ENCODE measurements at regions not wholly inside any gene's neighbourhood (a gene's known extent, or its start where the extent isn't known, plus 50 kb on each side); places are given as distances from the start of the nearest gene placed in this dataset.

GRCh38 chr5:136482206-136482605, 116.9 kb upstream of the TRPC7 start:
- DNase-seq (no peak), ATAC-seq (ENCODE audit: low read depth) (no peak)
- no peak overlapping the region for H3K4me3 Mint-ChIP-seq
- H3K9ac ChIP-seq (ENCODE audit: low read length), result no peak overlapping the region
- CTCF ChIA-PET, result no interaction called here
- H2AFZ ChIP-seq (ENCODE audit: insufficient read depth, low read depth, low read length, poor library complexity, severe bottlenecking), result no peak overlapping the region
- H3K4me3 ChIP-seq (ENCODE audit: control extremely low read depth in 1 of 5, extremely low read depth in 1 of 5, insufficient read depth in 1 of 5, low read depth in 2 of 5, low read length in 4 of 5), result no peak overlapping the region
- H3K36me3 ChIP-seq (replicated peaks in 1 of 2; ENCODE audit: control extremely low read depth in 1 of 2, control insufficient read depth in 1 of 2, extremely low read depth in 1 of 2, insufficient read depth in 2 of 2, low read length in 1 of 2), result no peaks in the 10 kb centered on the region
- 86% methylated on average over 1 of the region's 2 CpGs for WGBS (ENCODE audit: insufficient coverage)
- H3K27me3 Mint-ChIP-seq, result no peaks in the 10 kb centered on the region
- POLR2A ChIA-PET, result no interaction called here
- H3K27me3 ChIP-seq (replicated peaks in 1 of 4; ENCODE audit: control extremely low read depth in 1 of 4, control insufficient read depth in 3 of 4, insufficient read depth in 4 of 4, low read length in 3 of 4), result no peaks in the 10 kb centered on the region
- H3K9me3 Mint-ChIP-seq (ENCODE audit: insufficient read depth), result peaks cover 3% of the 10 kb centered on the region
- H3K4me2 ChIP-seq (replicated peaks; ENCODE audit: low read depth, low read length, poor library complexity, severe bottlenecking), result no peak overlapping the region
- H3K4me1 Mint-ChIP-seq, result no peaks in the 10 kb centered on the region
- TF ChIP-seq CTCF (IDR thresholded peaks at IDR 0.05) (no peak), EZH2 (IDR thresholded peaks at IDR 0.05; ENCODE audit: borderline replicate concordance, insufficient read depth, low read depth, low read length, poor library complexity, severe bottlenecking) (no peak)
- no peaks in the 10 kb centered on the region for H3K79me2 ChIP-seq (ENCODE audit: control insufficient read depth, insufficient read depth, low read length)
- no peaks in the 10 kb centered on the region for H3K9me3 ChIP-seq (ENCODE audit: control extremely low read depth in 1 of 3, control insufficient read depth in 2 of 3, insufficient read depth in 1 of 3, low read length in 2 of 3)
- H4K20me1 ChIP-seq (ENCODE audit: control insufficient read depth, insufficient read depth, low read length, poor library complexity, severe bottlenecking), result no peaks in the 10 kb centered on the region
- intact Hi-C loops (cut with micrococcal nuclease), result no loop called here
- no peak overlapping the region for H3K27ac Mint-ChIP-seq
- no peak overlapping the region for H3K27ac ChIP-seq (ENCODE audit: low read length in 2 of 2)
- no peaks in the 10 kb centered on the region for H3K4me1 ChIP-seq (ENCODE audit: control insufficient read depth in 2 of 2, insufficient read depth in 2 of 2, low read length in 2 of 2)

- ChIA-PET POLR2A (no interaction called here), CTCF (no interaction called here)
- ATAC-seq (ENCODE audit: low read depth) (no peak), DNase-seq (no peak)
- no peaks in the 10 kb centered on the region for H3K27me3 Mint-ChIP-seq
- Histone ChIP-seq H3K9me3 (ENCODE audit: control extremely low read depth in 1 of 3, control insufficient read depth in 2 of 3, insufficient read depth in 1 of 3, low read length in 2 of 3) (no peaks in the 10 kb centered on the region), H2AFZ (ENCODE audit: insufficient read depth, low read depth, low read length, poor library complexity, severe bottlenecking) (no peak overlapping the region), H3K79me2 (ENCODE audit: control insufficient read depth, insufficient read depth, low read length) (no peaks in the 10 kb centered on the region), H4K20me1 (ENCODE audit: control insufficient read depth, insufficient read depth, low read length, poor library complexity, severe bottlenecking) (no peaks in the 10 kb centered on the region), H3K4me3 (ENCODE audit: control extremely low read depth in 1 of 5, extremely low read depth in 1 of 5, insufficient read depth in 1 of 5, low read depth in 2 of 5, low read length in 4 of 5) (no peak overlapping the region), H3K36me3 (replicated peaks in 1 of 2; ENCODE audit: control extremely low read depth in 1 of 2, control insufficient read depth in 1 of 2, extremely low read depth in 1 of 2, insufficient read depth in 2 of 2, low read length in 1 of 2) (no peaks in the 10 kb centered on the region), H3K27me3 (replicated peaks in 1 of 4; ENCODE audit: control extremely low read depth in 1 of 4, control insufficient read depth in 3 of 4, insufficient read depth in 4 of 4, low read length in 3 of 4) (no peaks in the 10 kb centered on the region), H3K9ac (ENCODE audit: low read length) (no peak overlapping the region), H3K27ac (ENCODE audit: low read length in 2 of 2) (no peak overlapping the region), H3K4me1 (ENCODE audit: control insufficient read depth in 2 of 2, insufficient read depth in 2 of 2, low read length in 2 of 2) (no peaks in the 10 kb centered on the region), H3K4me2 (replicated peaks; ENCODE audit: low read depth, low read length, poor library complexity, severe bottlenecking) (no peak overlapping the region)
- intact Hi-C loops (cut with micrococcal nuclease), result no loop called here
- H3K4me3 Mint-ChIP-seq, result no peak overlapping the region
- TF ChIP-seq EZH2 (IDR thresholded peaks at IDR 0.05; ENCODE audit: borderline replicate concordance, insufficient read depth, low read depth, low read length, poor library complexity, severe bottlenecking) (no peak), CTCF (IDR thresholded peaks at IDR 0.05) (no peak)
- peaks cover 8% of the 10 kb centered on the region for H3K9me3 Mint-ChIP-seq (ENCODE audit: insufficient read depth)
- WGBS (ENCODE audit: insufficient coverage), result no CpG with 5 or more reads among the region's 3 CpGs
- no peak overlapping the region for H3K27ac Mint-ChIP-seq
- H3K4me1 Mint-ChIP-seq, result no peaks in the 10 kb centered on the region
These were observed 109.1 kb upstream of the TRPC7 start for GRCh38 chr5:136474466-136474865.
